Left lung (tissue), 4 donors: ENCODE measurements at regions not wholly inside any gene's neighbourhood (a gene's known extent, or its start where the extent isn't known, plus 50 kb on each side); places are given as distances from the start of the nearest gene placed in this dataset.

Source experiments
- ATAC-seq: fragments of 200-7000 bp; cut with Tn5 transposase; one replicate; pipeline ENCODE4 v1.9.1; 2020; ENCODE audit warnings: moderate library complexity
- DNase-seq, 4 donors: peaks; one replicate each; pipeline ENCODE4 v3.0.0-alpha.2; 2013 to 2020
- H3K27ac ChIP-seq, 2 donors: fragments of 200-600 bp; sonication (generic) in 1 of 2; one replicate each; pipeline versions ENCODE4 v1.5.0 to v1.8.0; 2020 to 2021
- H3K27me3 ChIP-seq, 2 donors: fragments of 200-600 bp; sonication (generic) in 1 of 2; one replicate each; pipeline versions ENCODE4 v1.5.0 to v1.8.0; 2020 to 2021
- H3K36me3 ChIP-seq, 2 donors: fragments of 200-600 bp; sonication (generic) in 1 of 2; one replicate each; pipeline versions ENCODE4 v1.5.0 to v1.8.0; 2020 to 2021
- H3K4me1 ChIP-seq, 2 donors: fragments of 200-600 bp; one replicate each; pipeline ENCODE4 v1.8.0; 2021
- H3K4me3 ChIP-seq, 2 donors: fragments of 200-600 bp; sonication (generic) in 1 of 2; one replicate each; pipeline versions ENCODE4 v1.5.0 to v1.8.0; 2020 to 2021; ENCODE audit warnings: mild to moderate bottlenecking in 1 of 2
- H3K9me3 ChIP-seq, 2 donors: fragments of 200-600 bp; sonication (generic) in 1 of 2; one replicate each; pipeline versions ENCODE4 v1.5.0 to v1.8.0; 2020 to 2021
- intact Hi-C, 2 donors: fragments of 100-400 bp; cut with DNase I; formaldehyde crosslinking; loops; one replicate each; pipeline versions ENCODE4 v1.11.2 to v1.14.2; 2022
- TF ChIP-seq, protein P1 (sequence below), 2 donors: fragments of 200-600 bp; sonication (generic) in 1 of 2; IDR thresholded peaks; one replicate each; pipeline versions ENCODE4 v1.5.0 to v1.8.0; 2021; ENCODE audit warnings: antibody characterized with exemption in 2 of 2
- donor health status: DM: no; HTN: yes; CAD: no.
- donor health status: DM: no; HTN: no; CAD: no.

DNA sequence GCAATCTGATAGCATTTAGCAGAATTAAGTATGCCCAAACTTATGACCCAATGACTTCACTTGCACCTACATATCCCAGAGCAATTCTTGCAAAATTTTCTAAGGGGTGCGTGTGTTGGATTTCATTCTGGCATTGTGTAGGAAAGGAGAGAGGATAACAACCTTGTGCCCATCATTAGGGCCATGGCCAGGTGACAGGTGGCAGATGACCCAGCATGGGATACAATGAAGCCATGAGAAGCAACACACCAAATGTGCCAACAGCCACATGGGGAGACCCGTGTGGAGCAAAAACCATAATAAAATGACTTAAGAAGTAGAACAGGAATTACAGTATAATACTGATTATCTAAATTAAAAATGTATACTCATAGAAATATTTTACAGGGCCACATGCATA lies 166.9 kb upstream of the EPB41L3 start:
- no peaks in the 10 kb centered on the region for H3K4me1 ChIP-seq
- TF ChIP-seq, protein P1, sequence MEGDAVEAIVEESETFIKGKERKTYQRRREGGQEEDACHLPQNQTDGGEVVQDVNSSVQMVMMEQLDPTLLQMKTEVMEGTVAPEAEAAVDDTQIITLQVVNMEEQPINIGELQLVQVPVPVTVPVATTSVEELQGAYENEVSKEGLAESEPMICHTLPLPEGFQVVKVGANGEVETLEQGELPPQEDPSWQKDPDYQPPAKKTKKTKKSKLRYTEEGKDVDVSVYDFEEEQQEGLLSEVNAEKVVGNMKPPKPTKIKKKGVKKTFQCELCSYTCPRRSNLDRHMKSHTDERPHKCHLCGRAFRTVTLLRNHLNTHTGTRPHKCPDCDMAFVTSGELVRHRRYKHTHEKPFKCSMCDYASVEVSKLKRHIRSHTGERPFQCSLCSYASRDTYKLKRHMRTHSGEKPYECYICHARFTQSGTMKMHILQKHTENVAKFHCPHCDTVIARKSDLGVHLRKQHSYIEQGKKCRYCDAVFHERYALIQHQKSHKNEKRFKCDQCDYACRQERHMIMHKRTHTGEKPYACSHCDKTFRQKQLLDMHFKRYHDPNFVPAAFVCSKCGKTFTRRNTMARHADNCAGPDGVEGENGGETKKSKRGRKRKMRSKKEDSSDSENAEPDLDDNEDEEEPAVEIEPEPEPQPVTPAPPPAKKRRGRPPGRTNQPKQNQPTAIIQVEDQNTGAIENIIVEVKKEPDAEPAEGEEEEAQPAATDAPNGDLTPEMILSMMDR (IDR thresholded peaks at IDR 0.05): no peak
- H3K27me3 ChIP-seq: no peaks in the 10 kb centered on the region
- ATAC-seq (no peak), DNase-seq (no peak)
- no peak overlapping the region for H3K27ac ChIP-seq
- intact Hi-C loops: no loop called here
- no peaks in the 10 kb centered on the region for H3K9me3 ChIP-seq
- H3K4me3 ChIP-seq: no peak overlapping the region
- H3K36me3 ChIP-seq: no peaks in the 10 kb centered on the region

DNA sequence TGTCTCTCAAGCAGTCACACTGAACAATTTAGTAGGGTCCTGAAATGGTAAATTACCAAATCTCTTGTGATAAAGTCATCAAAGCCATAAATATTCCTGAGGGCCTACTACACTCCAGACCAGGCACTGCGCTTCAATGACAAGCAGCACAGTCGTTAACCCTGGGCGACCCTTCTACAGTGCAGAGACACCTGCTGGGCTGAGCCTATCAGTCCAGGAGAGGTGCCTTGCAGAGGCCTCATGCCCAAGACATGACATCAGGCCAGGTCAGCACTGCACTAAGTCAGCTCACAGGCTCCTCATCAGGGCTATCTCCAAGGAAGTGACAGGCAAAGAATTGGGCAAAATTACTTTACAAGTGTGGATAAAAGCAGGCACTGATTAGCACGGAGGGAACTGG lies 166.4 kb upstream of the EPB41L3 start:
- Histone ChIP-seq H3K4me1 (no peaks in the 10 kb centered on the region), H3K27ac (no peak overlapping the region), H3K4me3 (no peak overlapping the region), H3K27me3 (no peaks in the 10 kb centered on the region), H3K9me3 (no peaks in the 10 kb centered on the region), H3K36me3 (no peaks in the 10 kb centered on the region)
- DNase-seq (no peak), ATAC-seq (peak; percentile 27)
- TF ChIP-seq, protein P1 (IDR thresholded peaks at IDR 0.05): no peak
- intact Hi-C loops: no loop called here

DNA sequence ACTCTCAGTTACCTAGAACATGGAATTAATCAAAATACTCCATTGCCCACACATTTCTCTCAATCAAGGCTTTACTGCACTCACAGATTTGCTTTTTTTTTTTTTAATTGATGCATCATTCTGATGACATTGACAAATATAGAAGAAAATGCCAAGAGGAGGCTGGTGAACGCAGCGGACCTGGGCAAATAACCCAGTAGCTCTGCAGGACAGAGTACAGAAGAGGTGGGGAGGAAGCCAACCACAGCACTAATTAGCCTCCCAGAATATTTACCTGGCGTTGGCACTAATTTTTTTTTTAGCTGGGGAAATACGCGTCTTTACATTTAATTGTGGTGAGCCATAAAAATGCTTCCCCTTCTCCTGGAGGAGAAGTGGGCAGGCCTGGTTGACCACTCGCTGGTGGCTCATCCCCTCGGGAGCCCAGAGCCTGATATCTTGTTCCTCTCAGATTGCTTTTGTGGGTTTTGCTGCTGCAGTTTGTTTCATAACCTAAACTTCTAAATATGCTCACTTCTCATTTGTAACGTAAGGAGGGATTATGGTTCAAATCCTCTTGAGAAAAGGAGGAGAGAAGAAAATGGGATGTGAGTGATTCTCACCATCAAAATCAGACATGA lies 165.8 kb upstream of the EPB41L3 start:
- Histone ChIP-seq H3K9me3 (no peaks in the 10 kb centered on the region), H3K4me1 (no peaks in the 10 kb centered on the region), H3K4me3 (no peak overlapping the region), H3K27ac (no peak overlapping the region), H3K36me3 (no peaks in the 10 kb centered on the region), H3K27me3 (no peaks in the 10 kb centered on the region)
- ATAC-seq (no peak), DNase-seq (no peak)
- TF ChIP-seq, protein P1 (IDR thresholded peaks at IDR 0.05): no peak
- intact Hi-C loops: no loop called here

DNA sequence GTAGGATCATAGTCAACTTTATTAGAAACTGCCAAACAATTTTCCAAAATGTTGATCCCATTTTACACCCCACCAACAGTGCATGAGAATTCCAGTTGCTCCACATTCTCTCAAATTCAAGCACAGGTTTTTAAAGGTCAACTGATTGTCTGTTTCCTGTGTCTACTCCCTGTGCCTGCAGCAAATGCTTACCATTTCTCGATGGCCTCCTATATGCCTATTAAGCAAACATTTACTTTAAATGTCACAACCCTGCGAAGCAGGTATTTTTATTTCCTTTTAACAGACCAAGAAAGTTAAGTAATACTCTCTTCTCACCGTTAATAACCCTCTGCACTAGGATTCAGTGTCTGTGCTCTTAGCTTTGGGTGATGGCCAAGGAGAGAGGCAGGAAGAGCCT lies 163.8 kb upstream of the EPB41L3 start:
- DNase-seq (peak in 1 of 4 donors; percentile 4), ATAC-seq (peak; percentile 89)
- TF ChIP-seq, protein P1 (IDR thresholded peaks at IDR 0.05): no peak

DNA sequence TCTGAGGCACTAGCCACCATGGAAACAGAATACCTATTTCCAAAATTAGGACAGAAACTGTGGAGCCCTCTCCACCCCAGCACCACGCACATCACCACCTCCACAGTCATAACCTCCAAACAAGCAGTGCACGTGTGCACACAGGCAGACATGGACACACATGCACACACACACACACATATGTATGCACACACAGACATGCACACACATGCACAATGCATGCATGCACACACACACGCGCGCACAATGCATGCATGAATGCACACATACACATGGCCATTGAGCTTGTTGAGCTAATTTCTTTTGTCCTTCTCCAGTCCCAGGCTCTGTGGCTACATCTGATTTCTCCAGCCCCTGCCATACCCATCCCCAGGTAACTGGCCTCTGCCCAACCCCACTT lies 161.6 kb upstream of the EPB41L3 start:
- Histone ChIP-seq H3K27ac (no peak overlapping the region), H3K4me1 (no peaks in the 10 kb centered on the region), H3K4me3 (no peak overlapping the region), H3K9me3 (no peaks in the 10 kb centered on the region), H3K36me3 (no peaks in the 10 kb centered on the region), H3K27me3 (no peaks in the 10 kb centered on the region)
- TF ChIP-seq, protein P1 (IDR thresholded peaks at IDR 0.05): no peak
- DNase-seq (no peak), ATAC-seq (no peak)
- intact Hi-C loops: no loop called here

More for the DNA sequence above, 163.8 kb upstream of the EPB41L3 start:
- no peaks in the 10 kb centered on the region for H3K9me3 ChIP-seq
- H3K4me3 ChIP-seq: no peak overlapping the region
- H3K36me3 ChIP-seq: no peaks in the 10 kb centered on the region
- H3K27ac ChIP-seq: no peak overlapping the region
- intact Hi-C loops: no loop called here
- no peaks in the 10 kb centered on the region for H3K27me3 ChIP-seq
- no peaks in the 10 kb centered on the region for H3K4me1 ChIP-seq
